IMR-90 (cell line): ENCODE measurements at regions not wholly inside any gene's neighbourhood (a gene's known extent, or its start where the extent isn't known, plus 50 kb on each side); places are given as distances from the start of the nearest gene placed in this dataset.

Experiments used
- ATAC-seq: fragments of 200-7000 bp; cut with Tn5 transposase; 2 replicates; pipeline ENCODE4 v1.9.1; 2020; ENCODE audit warnings: low read depth, mild to moderate bottlenecking, moderate library complexity
- BruUV-seq: library from RNA; stranded (reverse); fragments of 400-500 nt; replicated peaks from 2 replicates; lab custom pipeline; 2021; lab: Mats Ljungman, UMichigan
- CTCF ChIA-PET: fragments of 300-600 bp; formaldehyde crosslinking; extraction: SDS; loops from one replicate; lab custom pipeline; 2021; ENCODE audit warnings: antibody characterized with exemption; lab: Yijun Ruan, JAX
- POLR2A ChIA-PET: fragments of 300-600 bp; sonication (Branson Sonifier 250); formaldehyde crosslinking; loops from one replicate; lab custom pipeline; 2022; ENCODE audit warnings: antibody characterized with exemption; ENCODE audit not compliant: unreplicated experiment; lab: Charles Lee
- DNase-seq: peaks from one replicate; pipeline ENCODE4 v3.0.0; 2013
- H2AFZ ChIP-seq: replicated peaks from 2 replicates; pipeline ENCODE3; 2013; ENCODE audit warnings: low read length, mild to moderate bottlenecking; ENCODE audit not compliant: poor library complexity
- H2AK5ac ChIP-seq: 2 replicates; pipeline ENCODE4 v1.6.1; 2013; ENCODE audit warnings: low read depth, low read length, inconsistent platforms
- H2AK9ac ChIP-seq: replicated peaks from 2 replicates; pipeline ENCODE3; 2013; ENCODE audit warnings: mild to moderate bottlenecking, low read depth, low read length, moderate library complexity; ENCODE audit not compliant: poor library complexity
- H2BK120ac ChIP-seq: 2 replicates; pipeline ENCODE4 v1.6.1; 2013; ENCODE audit warnings: low read depth, low read length, inconsistent platforms
- H2BK15ac ChIP-seq: 3 replicates; pipeline ENCODE4 v1.6.1; 2013; ENCODE audit warnings: low read depth, low read length, inconsistent platforms
- H2BK20ac ChIP-seq: 2 replicates; pipeline ENCODE4 v1.6.1; 2013; ENCODE audit warnings: low read depth, mild to moderate bottlenecking, inconsistent platforms, low read length, moderate library complexity
- H2BK5ac ChIP-seq: 2 replicates; pipeline ENCODE4 v1.6.1; 2013; ENCODE audit warnings: mild to moderate bottlenecking, low read depth, low read length, inconsistent platforms; ENCODE audit not compliant: poor library complexity, severe bottlenecking
- H3K14ac ChIP-seq: replicated peaks from 2 replicates; pipeline ENCODE4 v1.6.1; 2013; ENCODE audit warnings: low read depth, low read length, inconsistent platforms
- H3K18ac ChIP-seq: 2 replicates; pipeline ENCODE4 v1.6.1; 2013; ENCODE audit warnings: low read depth, low read length, control low read depth
- H3K23ac ChIP-seq: 2 replicates; pipeline ENCODE4 v1.6.1; 2013; ENCODE audit warnings: low read depth, low read length, inconsistent platforms
- H3K27ac ChIP-seq: 2 replicates; pipeline ENCODE4 v1.5.1; 2013; ENCODE audit warnings: mild to moderate bottlenecking, control low read depth, low read length; ENCODE audit not compliant: insufficient read depth
- H3K27me3 ChIP-seq: 2 replicates; pipeline ENCODE4 v1.6.1; 2013; ENCODE audit warnings: low read length; ENCODE audit not compliant: control insufficient read depth, insufficient read depth
- H3K36me3 ChIP-seq: 2 replicates; pipeline ENCODE4 v1.6.1; 2013; ENCODE audit warnings: low read length, mixed read lengths; ENCODE audit not compliant: control insufficient read depth, insufficient read depth
- H3K4ac ChIP-seq: 2 replicates; pipeline ENCODE4 v1.6.1; 2013; ENCODE audit warnings: low read depth, low read length, inconsistent platforms
- H3K4me1 ChIP-seq: 2 replicates; pipeline ENCODE4 v1.6.1; 2013; ENCODE audit warnings: low read length, mixed read lengths; ENCODE audit not compliant: control insufficient read depth, insufficient read depth
- H3K4me2 ChIP-seq: 2 replicates; pipeline ENCODE4 v1.6.1; 2013; ENCODE audit warnings: low read depth, mild to moderate bottlenecking, control low read depth, low read length, moderate library complexity
- H3K4me3 ChIP-seq: 2 replicates; pipeline ENCODE4 v1.5.1; 2013; ENCODE audit warnings: low read depth, mild to moderate bottlenecking, control low read depth, low read length, moderate library complexity; ENCODE audit not compliant: insufficient read depth
- H3K56ac ChIP-seq: 2 replicates; pipeline ENCODE4 v1.6.1; 2013; ENCODE audit warnings: low read length, inconsistent platforms; ENCODE audit not compliant: insufficient read depth; ENCODE audit errors: extremely low read depth
- H3K79me1 ChIP-seq, 2 experiments: 2 replicates each; pipeline ENCODE4 v1.6.1; 2013; ENCODE audit warnings: low read length in 2 of 2, inconsistent platforms in 1 of 2, low read depth in 1 of 2
- H3K9ac ChIP-seq: 2 replicates; pipeline ENCODE4 v1.6.1; 2013; ENCODE audit warnings: low read depth, low read length, control low read depth
- H3K9me1 ChIP-seq: 2 replicates; pipeline ENCODE4 v1.6.1; 2013; ENCODE audit warnings: low read length, inconsistent platforms; ENCODE audit not compliant: insufficient read depth
- H3K9me3 ChIP-seq: 2 replicates; pipeline ENCODE4 v1.6.1; 2013; ENCODE audit warnings: low read length; ENCODE audit not compliant: control insufficient read depth, insufficient read depth
- H4K20me1 ChIP-seq: 2 replicates; pipeline ENCODE4 v1.6.1; 2013; ENCODE audit warnings: low read length, inconsistent platforms; ENCODE audit not compliant: insufficient read depth
- H4K5ac ChIP-seq: 2 replicates; pipeline ENCODE4 v1.6.1; 2013; ENCODE audit warnings: mild to moderate bottlenecking, low read depth, low read length, control low read depth
- H4K8ac ChIP-seq, 2 experiments: 2 replicates each; pipeline ENCODE4 v1.6.1; 2013; ENCODE audit warnings: low read depth in 2 of 2, low read length in 2 of 2, control low read depth in 1 of 2, inconsistent platforms in 1 of 2
- H4K91ac ChIP-seq: 2 replicates; pipeline ENCODE4 v1.6.1; 2013; ENCODE audit warnings: low read depth, low read length, inconsistent platforms; ENCODE audit not compliant: insufficient read depth
- BHLHE40 ChIP-seq: fragments of 150-350 bp; IDR thresholded peaks from 2 replicates; pipeline ENCODE4 v1.6.1; 2016; ENCODE audit warnings: mild to moderate bottlenecking, low read depth, low read length
- CEBPB ChIP-seq: IDR thresholded peaks from 2 replicates; pipeline ENCODE4 v1.6.1; 2012; ENCODE audit warnings: low read depth, low read length, improper control_type of control experiment
- CHD1 ChIP-seq: IDR thresholded peaks from 2 replicates; pipeline ENCODE4 v1.6.1; 2012; ENCODE audit warnings: low read depth, low read length, improper control_type of control experiment
- CTCF ChIP-seq: conservative IDR thresholded peaks from 2 replicates; pipeline ENCODE4 v1.5.1; 2012; ENCODE audit warnings: mild to moderate bottlenecking, low read depth, low read length, improper control_type of control experiment
- ELK1 ChIP-seq: fragments of 150-350 bp; IDR thresholded peaks from 2 replicates; pipeline ENCODE4 v1.6.1; 2016; ENCODE audit warnings: low read depth, mild to moderate bottlenecking, low read length, moderate library complexity, borderline replicate concordance
- MAFK ChIP-seq: IDR thresholded peaks from 2 replicates; pipeline ENCODE4 v1.6.1; 2012; ENCODE audit warnings: low read depth, low read length, improper control_type of control experiment
- MXI1 ChIP-seq: IDR thresholded peaks from 2 replicates; pipeline ENCODE4 v1.6.1; 2012; ENCODE audit warnings: low read depth, mild to moderate bottlenecking, low read length, moderate library complexity, borderline replicate concordance
- POLR2A ChIP-seq: IDR thresholded peaks from 2 replicates; pipeline ENCODE4 v1.6.1; 2012; ENCODE audit warnings: mild to moderate bottlenecking, low read depth, low read length
- RAD21 ChIP-seq: IDR thresholded peaks from 2 replicates; pipeline ENCODE4 v1.6.1; 2012; ENCODE audit warnings: low read length, improper control_type of control experiment
- RCOR1 ChIP-seq: IDR thresholded peaks from 2 replicates; pipeline ENCODE4 v1.6.1; 2012; ENCODE audit warnings: mild to moderate bottlenecking, low read length, improper control_type of control experiment; ENCODE audit not compliant: insufficient replicate concordance
- SMC3 ChIP-seq: fragments of 150-350 bp; IDR thresholded peaks from 2 replicates; pipeline ENCODE4 v1.6.1; 2016; ENCODE audit warnings: low read depth, mild to moderate bottlenecking, antibody characterized with exemption, low read length, moderate library complexity
- dilution Hi-C: fragments of 300-500 bp; cut with HindIII; formaldehyde crosslinking; loops from one replicate; pipeline ENCODE4 v1.14.3; 2018; ENCODE audit warnings: low sequenced_read_pairs; ENCODE audit not compliant: unreplicated experiment
- in situ Hi-C: fragments of 300-500 bp; cut with MboI; formaldehyde crosslinking; loops from 3 replicates; pipeline ENCODE4 v1.14.3; 2019; ENCODE audit warnings: low sequenced_read_pairs, inconsistent platforms, mixed read lengths
- intact Hi-C: fragments of 100-400 bp; cut with micrococcal nuclease; formaldehyde crosslinking; loops from 2 replicates; pipeline ENCODE4 v1.10.0; 2022

GRCh38 chr3:154522036-154522602 lies 92.1 kb upstream of the GPR149 start:
- H3K9me1 ChIP-seq: no peaks in the 10 kb centered on the region
- peaks cover 2% of the 10 kb centered on the region; the same call in 1 of the 2 replicates for H3K9me3 ChIP-seq
- no peak overlapping the region for H3K4ac ChIP-seq
- in situ Hi-C loops: no loop called here
- no peak for DNase-seq
- no peaks in the 10 kb centered on the region for H3K36me3 ChIP-seq
- H3K23ac ChIP-seq: no peak overlapping the region
- no peaks in the 10 kb centered on the region for H3K4me1 ChIP-seq
- H3K18ac ChIP-seq: no peak overlapping the region
- no peak overlapping the region for H3K4me3 ChIP-seq
- H2BK15ac ChIP-seq: no peak overlapping the region
- H2BK20ac ChIP-seq: no peak overlapping the region
- dilution Hi-C loops: no loop called here
- no TSS peak for BruUV-seq
- H3K9ac ChIP-seq: no peak overlapping the region
- H2AK9ac ChIP-seq: no peak overlapping the region
- H3K14ac ChIP-seq: no peak overlapping the region
- H2BK5ac ChIP-seq: no peak overlapping the region
- H4K5ac ChIP-seq: no peak overlapping the region
- H4K91ac ChIP-seq: no peak overlapping the region
- H4K8ac ChIP-seq: no peak overlapping the region
- no peak overlapping the region for H3K4me2 ChIP-seq
- no peaks in the 10 kb centered on the region for H3K79me1 ChIP-seq
- CTCF ChIA-PET: no interaction called here
- no peaks in the 10 kb centered on the region for H4K20me1 ChIP-seq
- intact Hi-C loops: no loop called here
- no peak overlapping the region for H3K27ac ChIP-seq
- no peak overlapping the region for H3K56ac ChIP-seq
- no peaks in the 10 kb centered on the region for H3K27me3 ChIP-seq
- H2AK5ac ChIP-seq: no peak overlapping the region
- no peak overlapping the region for H2AFZ ChIP-seq
- POLR2A ChIA-PET: no interaction called here
- ATAC-seq: no peak
- TF ChIP-seq BHLHE40 (no peak), CTCF (no peak), SMC3 (no peak), MAFK (no peak), RAD21 (no peak), RCOR1 (no peak), MXI1 (no peak), ELK1 (no peak), CHD1 (no peak), POLR2A (no peak), CEBPB (no peak)
- H2BK120ac ChIP-seq: no peak overlapping the region
